Right ventricle myocardium superior (tissue), 1 donor: ENCODE measurements at regions not wholly inside any gene's neighbourhood (a gene's known extent, or its start where the extent isn't known, plus 50 kb on each side); places are given as distances from the start of the nearest gene placed in this dataset.
"Not testable (repeated sequence)": the region's sequence is repeated elsewhere in the genome, so short reads cannot be mapped to it uniquely, and the experiment has no call there.

Experiments
- ATAC-seq: fragments of 200-7000 bp; cut with Tn5 transposase; one replicate; pipeline ENCODE4 v1.9.1; 2020; ENCODE audit warnings: mild to moderate bottlenecking; ENCODE audit not compliant: poor library complexity
- DNase-seq: peaks from one replicate; pipeline ENCODE4 v3.0.0-alpha.2; 2020
- intact Hi-C: fragments of 100-400 bp; cut with DNase I; formaldehyde crosslinking; loops from one replicate; pipeline ENCODE4 v1.11.2; 2022
- donor health status: DM: no; HTN: yes; CAD: no; lungs with severe emphysema.

GRCh38 chr10:27297844-27298521 is 57.4 kb upstream of the ACBD5 start:
- intact Hi-C loops, result no loop called here
- ATAC-seq (no peak), DNase-seq (no peak)

GRCh38 chr10:27296285-27296684 is 55.7 kb upstream of the ACBD5 start:
- DNase-seq, ATAC-seq, intact Hi-C loops: not testable (repeated sequence)

GRCh38 chr10:27291253-27291895 is 50.8 kb upstream of the ACBD5 start:
- ATAC-seq, DNase-seq, intact Hi-C loops: not testable (repeated sequence)
